GM21717 (cell line): ENCODE measurements at regions not wholly inside any gene's neighbourhood (a gene's known extent, or its start where the extent isn't known, plus 50 kb on each side); places are given as distances from the start of the nearest gene placed in this dataset.

Experiments
- ATAC-seq: cut with Tn5 transposase; IDR thresholded peaks from one replicate; pipeline ENCODE4 v1.9.1; 2021; ENCODE audit warnings: mild to moderate bottlenecking, moderate library complexity; ENCODE audit not compliant: unreplicated experiment

DNA sequence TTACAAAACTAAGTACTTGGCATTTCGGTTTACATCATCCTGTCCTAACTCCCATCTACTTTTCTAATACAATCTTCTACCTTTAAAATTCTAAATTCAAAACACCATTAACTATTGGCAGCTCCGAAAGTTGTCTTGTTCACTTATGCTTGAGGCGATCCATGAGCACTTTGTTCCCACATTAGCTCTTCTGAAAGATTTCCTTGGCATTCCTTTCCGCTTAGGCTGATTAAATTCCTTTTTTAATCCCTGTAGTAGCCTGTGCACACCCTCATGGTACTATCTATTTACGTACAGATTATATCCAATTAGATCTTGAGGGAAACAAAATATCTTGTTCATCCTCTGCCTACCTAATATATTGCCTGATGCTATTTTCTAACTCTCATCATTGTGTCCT lies 480.7 kb downstream of the PRKD1 start:
- no peak for ATAC-seq

GRCh38 chr14:29451941-29452340 lies 475.7 kb downstream of the PRKD1 start:
- ATAC-seq, result no peak

GRCh38 chr14:29453045-29453444 lies 474.6 kb downstream of the PRKD1 start:
- ATAC-seq, result no peak

- no peak for ATAC-seq
These were observed 473.5 kb downstream of the PRKD1 start for GRCh38 chr14:29454026-29454693.

- ATAC-seq, result no peak
These were observed 469.1 kb downstream of the PRKD1 start for GRCh38 chr14:29458547-29458946.

- ATAC-seq, result no peak
These were observed 468.1 kb downstream of the PRKD1 start for GRCh38 chr14:29459531-29459930.

GRCh38 chr14:29459969-29460560 lies 467.6 kb downstream of the PRKD1 start:
- no peak for ATAC-seq

- no peak for ATAC-seq
These were observed 466.5 kb downstream of the PRKD1 start for GRCh38 chr14:29461101-29461500.

DNA sequence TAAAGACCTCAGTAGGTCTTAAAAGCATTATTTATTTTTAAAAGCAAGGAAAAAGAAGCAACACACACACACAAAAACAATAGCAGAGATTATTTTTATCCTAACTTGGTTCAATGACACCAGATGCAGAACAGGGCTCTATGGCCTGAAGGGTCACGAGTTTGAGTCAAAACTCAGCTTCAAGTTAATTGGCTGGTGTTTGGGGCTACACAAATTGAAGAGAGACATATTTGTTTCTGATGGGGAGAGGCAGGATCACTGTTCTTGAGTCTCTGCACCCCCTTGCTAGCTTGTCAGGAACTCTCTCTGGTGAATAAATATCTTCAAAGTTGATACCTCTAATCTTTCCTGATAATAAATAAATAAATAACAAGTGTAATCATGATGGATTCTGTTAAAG lies 466.1 kb downstream of the PRKD1 start:
- no peak for ATAC-seq

DNA sequence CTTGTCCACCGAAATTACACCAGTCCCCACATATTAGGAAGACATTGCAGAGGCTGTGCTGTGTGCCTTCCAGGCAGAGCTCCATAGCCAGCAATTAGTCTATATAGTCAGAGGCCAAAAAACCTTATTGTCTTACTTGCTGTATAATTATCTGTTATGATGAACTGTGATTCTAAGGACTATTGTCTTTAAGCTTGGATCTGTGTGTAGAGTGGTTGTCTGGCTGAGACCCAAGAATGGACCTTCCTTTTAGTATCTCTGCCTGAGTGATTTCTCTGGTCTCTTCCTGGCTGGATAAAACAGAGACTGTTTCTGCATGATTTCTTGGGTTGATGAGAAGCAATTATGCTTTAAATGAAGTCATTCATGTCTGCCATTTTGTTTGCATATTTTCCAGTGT lies 465.3 kb downstream of the PRKD1 start:
- no peak for ATAC-seq

- no peak for ATAC-seq
These were observed 464.9 kb downstream of the PRKD1 start for GRCh38 chr14:29462772-29463171.

DNA sequence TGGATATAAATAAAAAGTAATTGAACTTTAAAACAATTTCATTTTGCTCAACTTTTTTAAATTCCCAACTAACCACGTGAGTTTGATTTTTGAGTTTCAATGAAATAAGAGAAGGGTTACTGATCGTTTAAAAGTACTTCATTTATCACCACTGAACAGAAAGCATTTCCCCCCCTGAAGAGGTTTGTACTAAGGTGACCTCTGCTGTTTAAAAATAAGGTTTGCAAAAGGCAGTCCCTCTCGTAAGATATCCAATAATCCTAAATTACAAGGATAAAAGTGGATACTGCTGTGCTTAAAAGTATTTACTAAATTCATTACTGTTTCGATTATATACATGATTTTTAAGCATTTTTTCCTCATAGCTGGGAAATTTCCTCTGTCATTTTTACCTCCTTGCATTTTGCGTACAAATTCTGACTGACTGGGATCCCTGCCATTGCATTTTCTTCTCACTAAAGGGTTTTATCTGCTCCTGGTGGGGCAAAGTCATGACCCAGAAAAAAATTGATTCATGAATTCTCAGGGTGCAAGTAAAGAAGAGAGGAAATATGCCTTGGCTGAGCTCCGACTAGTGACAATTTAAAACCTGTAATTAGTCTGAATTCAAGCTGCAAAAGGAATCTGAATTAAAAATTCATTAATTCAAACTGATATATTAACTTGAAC lies 463.8 kb downstream of the PRKD1 start:
- no peak for ATAC-seq

DNA sequence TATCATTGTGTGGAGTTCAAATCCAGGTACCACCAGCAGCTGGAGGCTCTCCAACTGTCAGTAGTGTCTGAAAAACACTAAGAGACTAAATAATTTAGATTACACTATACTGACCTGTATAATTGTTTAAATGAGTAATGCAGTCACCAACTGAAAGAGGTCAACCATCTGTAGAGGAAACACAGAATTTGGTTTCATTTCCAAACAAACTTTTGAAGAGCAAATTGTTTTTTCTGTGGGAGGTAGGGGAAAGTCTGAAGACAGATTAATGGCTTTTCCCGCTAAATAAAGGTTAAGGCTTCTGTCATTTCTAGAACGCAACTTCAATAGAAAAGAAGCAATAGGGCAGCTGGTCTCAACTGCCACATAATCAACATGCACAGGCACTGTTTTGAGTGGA lies 462.6 kb downstream of the PRKD1 start:
- ATAC-seq, result no peak

DNA sequence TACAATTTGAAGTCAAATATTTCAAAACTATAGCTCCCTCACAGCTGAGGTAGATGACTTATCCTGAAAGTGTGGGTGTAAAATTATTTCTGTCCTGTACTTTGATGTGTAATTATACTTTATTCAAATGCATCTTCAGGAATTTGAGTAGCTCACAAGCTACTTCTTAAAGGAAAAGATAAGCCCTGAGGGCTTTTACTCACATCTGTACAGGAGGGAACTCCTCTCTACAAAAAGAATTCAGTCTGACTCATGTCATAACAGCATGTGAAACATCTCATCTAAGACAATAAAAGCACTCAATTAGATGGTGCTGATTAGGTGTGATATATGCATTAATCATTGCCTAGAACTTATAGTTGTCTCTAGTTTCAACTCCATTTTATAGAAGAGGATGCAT lies 452.0 kb downstream of the PRKD1 start:
- no peak for ATAC-seq

DNA sequence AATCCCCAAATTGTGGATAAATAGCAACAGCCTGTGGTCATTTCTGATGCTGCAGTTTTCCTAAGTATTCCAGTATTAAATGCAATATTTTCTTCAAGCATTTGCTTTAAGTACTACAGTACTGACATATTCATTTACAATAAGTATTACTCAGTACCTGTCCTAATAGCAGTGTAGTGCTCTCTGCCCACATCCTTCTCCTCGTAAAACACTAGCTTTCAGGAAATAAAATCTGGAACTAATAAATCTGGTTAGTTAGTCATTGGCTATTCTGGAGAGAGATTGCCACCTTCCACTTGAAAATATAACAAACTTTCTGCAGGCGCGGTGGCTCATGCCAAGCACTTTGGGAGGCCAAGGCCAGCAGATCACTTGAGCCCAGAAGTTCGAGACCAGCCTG lies 441.5 kb downstream of the PRKD1 start:
- ATAC-seq, result no peak

GRCh38 chr14:29489911-29490425 lies 437.7 kb downstream of the PRKD1 start:
- ATAC-seq, result no peak

DNA sequence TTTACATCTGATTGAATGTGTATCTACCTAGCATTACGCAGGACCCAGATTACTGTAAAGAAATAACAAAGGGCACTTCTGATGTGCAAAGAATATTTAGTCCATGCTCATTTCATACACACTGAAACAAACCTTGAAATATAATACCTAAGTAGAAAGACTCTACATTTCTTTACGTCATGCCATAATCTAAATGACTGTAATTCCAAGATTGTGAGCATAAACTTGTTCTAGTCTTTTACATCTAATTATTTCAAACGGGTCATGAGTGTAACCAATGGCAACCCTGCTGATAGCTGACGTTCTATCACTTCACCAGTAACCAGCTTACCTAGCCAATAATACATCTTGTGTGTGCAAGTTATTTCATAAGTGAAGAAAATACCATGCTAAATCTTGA lies 433.8 kb downstream of the PRKD1 start:
- no peak for ATAC-seq

- no peak for ATAC-seq
These were observed 433.3 kb downstream of the PRKD1 start for GRCh38 chr14:29494312-29494711.

DNA sequence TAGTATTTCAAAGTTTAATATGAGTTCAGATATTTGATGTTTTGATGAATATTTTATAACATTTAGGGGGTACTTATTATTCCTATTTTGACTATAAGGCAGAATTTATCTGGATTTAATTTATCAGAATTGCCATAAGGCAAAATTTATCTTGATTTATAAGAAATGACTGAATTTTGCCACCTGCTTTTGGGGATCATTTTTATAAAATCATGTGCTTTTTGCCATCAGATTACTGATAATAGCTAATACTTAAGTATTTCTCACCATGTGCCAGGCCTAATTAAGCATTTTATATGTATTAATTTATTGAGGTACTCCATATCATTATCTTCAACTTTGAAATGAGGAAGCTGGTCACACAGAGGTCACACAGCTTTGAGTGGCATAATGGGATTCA lies 423.7 kb downstream of the PRKD1 start:
- ATAC-seq, result no peak

DNA sequence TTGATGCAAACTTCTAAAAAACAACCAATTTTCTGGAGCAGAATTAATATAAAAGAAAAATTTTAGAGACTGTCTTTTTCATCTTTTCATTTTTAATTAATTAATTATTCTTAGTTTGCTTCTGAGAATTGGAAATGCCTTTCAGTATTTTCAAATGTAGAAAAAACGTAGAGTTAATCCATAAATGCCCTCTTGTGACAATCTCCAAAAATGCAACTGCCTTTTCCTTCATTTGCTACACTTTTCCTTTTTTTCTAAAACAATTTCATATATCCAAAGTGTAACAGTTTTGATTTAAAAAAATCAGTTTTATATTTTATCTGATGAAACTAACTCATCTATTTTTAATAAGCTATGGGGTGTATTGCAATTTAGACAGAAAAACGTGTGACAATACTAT lies 409.3 kb downstream of the PRKD1 start:
- no peak for ATAC-seq

GRCh38 chr14:29521526-29522137 lies 406.0 kb downstream of the PRKD1 start:
- no peak for ATAC-seq
